ENCODE measurements at regions not wholly inside any gene's neighbourhood (a gene's known extent, or its start where the extent isn't known, plus 50 kb on each side); places are given as distances from the start of the nearest gene placed in this dataset.

GRCh38 chr4:136156947-136157346 is 1375.3 kb downstream of the PCDH18 start:
- TF ChIP-seq CSDC2 (CRISPR knock-in tag; IDR thresholded peaks at IDR 0.05) (no peak), PATZ1 (CRISPR knock-in tag; IDR thresholded peaks at IDR 0.05; ENCODE audit: borderline replicate concordance) (no peak), ZFP3 (CRISPR knock-in tag; IDR thresholded peaks at IDR 0.05) (no peak), OSR1 (CRISPR knock-in tag; IDR thresholded peaks at IDR 0.05) (no peak), ZFP30 (CRISPR knock-in tag; IDR thresholded peaks at IDR 0.05) (no peak), ARNTL (CRISPR knock-in tag; IDR thresholded peaks at IDR 0.05; ENCODE audit: borderline replicate concordance, low read depth) (no peak), ISL1 (CRISPR knock-in tag; IDR thresholded peaks at IDR 0.05) (no peak), ZC3H10 (CRISPR knock-in tag; IDR thresholded peaks at IDR 0.05) (no peak), ZNF8 (CRISPR knock-in tag; IDR thresholded peaks at IDR 0.05) (no peak), TSHZ2 (CRISPR knock-in tag; IDR thresholded peaks at IDR 0.05) (no peak)

Measured in SK-N-SH treated with all-trans-retinoic acid at 6 μM for 48 hours (cell line).